WTC11 (cell line): ENCODE measurements at regions not wholly inside any gene's neighbourhood (a gene's known extent, or its start where the extent isn't known, plus 50 kb on each side); places are given as distances from the start of the nearest gene placed in this dataset.

Source experiments
- CREB1 ChIP-seq: sonication (generic); formaldehyde crosslinking; IDR thresholded peaks from 2 replicates; pipeline ENCODE4 v1.8.0; 2023; ENCODE audit warnings: mild to moderate bottlenecking, missing genetic modification reagents
- CREM ChIP-seq: sonication (generic); formaldehyde crosslinking; IDR thresholded peaks from 2 replicates; pipeline ENCODE4 v1.8.1; 2022; ENCODE audit warnings: mild to moderate bottlenecking, missing genetic modification reagents, moderate library complexity
- ELF4 ChIP-seq: sonication (generic); formaldehyde crosslinking; IDR thresholded peaks from 2 replicates; pipeline ENCODE4 v1.8.1; 2022; ENCODE audit warnings: low read depth, mild to moderate bottlenecking, moderate library complexity, missing genetic modification reagents
- GABPB1 ChIP-seq: sonication (generic); formaldehyde crosslinking; IDR thresholded peaks from 2 replicates; pipeline ENCODE4 v1.8.1; 2023; ENCODE audit warnings: mild to moderate bottlenecking, missing genetic modification reagents
- NR3C1 ChIP-seq: sonication (generic); formaldehyde crosslinking; conservative IDR thresholded peaks from 2 replicates; pipeline ENCODE4 v1.8.1; 2023; ENCODE audit warnings: low read depth, mild to moderate bottlenecking, missing genetic modification reagents
- OVOL2 ChIP-seq: fragments of 250-450 bp; sonication (Bioruptor Pico); IDR thresholded peaks from 2 replicates; pipeline ENCODE4 v1.9.0; 2021; ENCODE audit warnings: mild to moderate bottlenecking, borderline replicate concordance
- RORB ChIP-seq: fragments of 250-450 bp; sonication (Bioruptor Pico); IDR thresholded peaks from 2 replicates; pipeline ENCODE4 v1.9.0; 2021; ENCODE audit warnings: mild to moderate bottlenecking
- SMAD3 ChIP-seq: sonication (generic); formaldehyde crosslinking; IDR thresholded peaks from 2 replicates; pipeline ENCODE4 v1.8.0; 2022; ENCODE audit warnings: missing genetic modification reagents, mild to moderate bottlenecking, borderline replicate concordance
- TEAD4 ChIP-seq: sonication (generic); formaldehyde crosslinking; IDR thresholded peaks from 2 replicates; pipeline ENCODE4 v1.8.0; 2022; ENCODE audit warnings: mild to moderate bottlenecking, missing genetic modification reagents
- ZNF263 ChIP-seq: sonication (generic); formaldehyde crosslinking; IDR thresholded peaks from 2 replicates; pipeline ENCODE4 v1.8.1; 2022; ENCODE audit warnings: low read depth, mild to moderate bottlenecking, moderate library complexity, missing genetic modification reagents
- ZNF317 ChIP-seq: sonication (generic); formaldehyde crosslinking; IDR thresholded peaks from 2 replicates; pipeline ENCODE4 v1.8.1; 2023; ENCODE audit warnings: low read depth, mild to moderate bottlenecking, moderate library complexity, missing genetic modification reagents, borderline replicate concordance
- ZNF396 ChIP-seq: fragments of 250-450 bp; sonication (Bioruptor Pico); IDR thresholded peaks from 2 replicates; pipeline ENCODE4 v1.8.0; 2021; ENCODE audit warnings: mild to moderate bottlenecking, moderate library complexity, borderline replicate concordance
- ZNF671 ChIP-seq: fragments of 250-450 bp; sonication (Bioruptor Pico); IDR thresholded peaks from 2 replicates; pipeline ENCODE4 v1.8.0; 2021; ENCODE audit warnings: mild to moderate bottlenecking
- TF ChIP-seq, protein P1 (sequence below): fragments of 250-450 bp; sonication (Bioruptor Pico); IDR thresholded peaks from 2 replicates; pipeline ENCODE4 v1.9.0; 2021; ENCODE audit warnings: mild to moderate bottlenecking
- TF ChIP-seq, protein P2 (sequence below): sonication (generic); formaldehyde crosslinking; IDR thresholded peaks from 2 replicates; pipeline ENCODE4 v1.8.0; 2022; ENCODE audit warnings: mild to moderate bottlenecking, missing genetic modification reagents
- TF ChIP-seq, protein P3 (sequence below): sonication (generic); formaldehyde crosslinking; IDR thresholded peaks from 2 replicates; pipeline ENCODE4 v1.8.1; 2022; ENCODE audit warnings: mild to moderate bottlenecking, missing genetic modification reagents, moderate library complexity, borderline replicate concordance
- TF ChIP-seq, protein P4 (sequence below): fragments of 250-450 bp; sonication (Bioruptor Pico); IDR thresholded peaks from 2 replicates; pipeline ENCODE4 v1.8.0; 2021; ENCODE audit warnings: mild to moderate bottlenecking
- TF ChIP-seq, protein P5 (sequence below): sonication (generic); formaldehyde crosslinking; IDR thresholded peaks from 2 replicates; pipeline ENCODE4 v1.8.1; 2023; ENCODE audit warnings: mild to moderate bottlenecking, missing genetic modification reagents, moderate library complexity
- TF ChIP-seq, protein P6 (sequence below): sonication (generic); formaldehyde crosslinking; IDR thresholded peaks from 2 replicates; pipeline ENCODE4 v1.8.0; 2022; ENCODE audit warnings: mild to moderate bottlenecking, missing genetic modification reagents
- TF ChIP-seq, protein P7 (sequence below): sonication (generic); formaldehyde crosslinking; IDR thresholded peaks from 2 replicates; pipeline ENCODE4 v1.8.0; 2023; ENCODE audit warnings: missing genetic modification reagents
- TF ChIP-seq, protein P8 (sequence below): fragments of 200-600 bp; IDR thresholded peaks from 2 replicates; pipeline ENCODE4 v1.8.0; 2022; ENCODE audit warnings: antibody characterized with exemption
- TF ChIP-seq, protein P9 (sequence below): sonication (generic); formaldehyde crosslinking; IDR thresholded peaks from 2 replicates; pipeline ENCODE4 v1.8.0; 2022; ENCODE audit warnings: mild to moderate bottlenecking, missing genetic modification reagents
- TF ChIP-seq, protein P10 (sequence below): sonication (generic); formaldehyde crosslinking; IDR thresholded peaks from 2 replicates; pipeline ENCODE4 v1.8.1; 2023; ENCODE audit warnings: mild to moderate bottlenecking, missing genetic modification reagents, moderate library complexity
- TF ChIP-seq, protein P11 (sequence below): sonication (generic); formaldehyde crosslinking; IDR thresholded peaks from 2 replicates; pipeline ENCODE4 v1.8.1; 2023; ENCODE audit warnings: mild to moderate bottlenecking, missing genetic modification reagents

DNA sequence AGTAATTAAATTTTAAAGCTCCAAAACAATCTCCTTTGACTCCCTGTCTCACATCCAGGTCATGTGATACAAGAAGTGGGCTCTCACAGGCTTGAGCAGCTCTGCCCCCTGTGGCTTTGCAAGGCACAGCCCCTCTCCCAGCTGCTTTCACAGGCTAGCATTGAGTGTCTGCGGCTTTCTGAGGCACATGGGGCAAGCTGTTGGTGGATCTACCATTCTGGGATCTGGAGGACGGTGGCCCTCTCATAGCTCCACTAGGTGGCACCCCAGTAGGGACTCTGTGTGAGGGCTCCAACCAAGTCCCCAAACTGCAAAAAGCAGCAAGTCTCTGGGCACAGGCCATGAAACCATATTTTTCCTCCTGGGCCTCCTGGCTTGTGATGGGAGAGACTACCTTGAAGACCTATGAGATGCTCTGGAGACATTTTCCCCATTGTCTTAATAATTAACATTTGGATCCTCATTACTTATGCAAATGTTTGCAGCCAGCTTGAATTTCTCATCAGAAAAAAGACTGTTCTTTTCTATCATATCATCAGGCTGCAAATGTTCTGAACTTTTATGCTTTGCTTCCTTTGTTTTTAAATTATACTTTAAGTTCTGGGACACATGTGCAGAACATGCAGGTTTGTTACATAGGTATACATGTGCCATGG is 554.1 kb upstream of the OLFM3 start (continued):
- TF ChIP-seq, protein P1, sequence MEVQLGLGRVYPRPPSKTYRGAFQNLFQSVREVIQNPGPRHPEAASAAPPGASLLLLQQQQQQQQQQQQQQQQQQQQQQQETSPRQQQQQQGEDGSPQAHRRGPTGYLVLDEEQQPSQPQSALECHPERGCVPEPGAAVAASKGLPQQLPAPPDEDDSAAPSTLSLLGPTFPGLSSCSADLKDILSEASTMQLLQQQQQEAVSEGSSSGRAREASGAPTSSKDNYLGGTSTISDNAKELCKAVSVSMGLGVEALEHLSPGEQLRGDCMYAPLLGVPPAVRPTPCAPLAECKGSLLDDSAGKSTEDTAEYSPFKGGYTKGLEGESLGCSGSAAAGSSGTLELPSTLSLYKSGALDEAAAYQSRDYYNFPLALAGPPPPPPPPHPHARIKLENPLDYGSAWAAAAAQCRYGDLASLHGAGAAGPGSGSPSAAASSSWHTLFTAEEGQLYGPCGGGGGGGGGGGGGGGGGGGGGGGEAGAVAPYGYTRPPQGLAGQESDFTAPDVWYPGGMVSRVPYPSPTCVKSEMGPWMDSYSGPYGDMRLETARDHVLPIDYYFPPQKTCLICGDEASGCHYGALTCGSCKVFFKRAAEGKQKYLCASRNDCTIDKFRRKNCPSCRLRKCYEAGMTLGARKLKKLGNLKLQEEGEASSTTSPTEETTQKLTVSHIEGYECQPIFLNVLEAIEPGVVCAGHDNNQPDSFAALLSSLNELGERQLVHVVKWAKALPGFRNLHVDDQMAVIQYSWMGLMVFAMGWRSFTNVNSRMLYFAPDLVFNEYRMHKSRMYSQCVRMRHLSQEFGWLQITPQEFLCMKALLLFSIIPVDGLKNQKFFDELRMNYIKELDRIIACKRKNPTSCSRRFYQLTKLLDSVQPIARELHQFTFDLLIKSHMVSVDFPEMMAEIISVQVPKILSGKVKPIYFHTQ (CRISPR knock-in tag) = no peak
- TF ChIP-seq SMAD3 = no peak
- TF ChIP-seq NR3C1 = no peak
- TF ChIP-seq, protein P2, sequence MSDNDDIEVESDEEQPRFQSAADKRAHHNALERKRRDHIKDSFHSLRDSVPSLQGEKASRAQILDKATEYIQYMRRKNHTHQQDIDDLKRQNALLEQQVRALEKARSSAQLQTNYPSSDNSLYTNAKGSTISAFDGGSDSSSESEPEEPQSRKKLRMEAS (CRISPR knock-in tag) = peak; percentile 35; the same call in 1 of the 2 replicates
- TF ChIP-seq TEAD4 = no peak
- no peak for TF ChIP-seq OVOL2 (CRISPR knock-in tag)
- TF ChIP-seq, protein P3, sequence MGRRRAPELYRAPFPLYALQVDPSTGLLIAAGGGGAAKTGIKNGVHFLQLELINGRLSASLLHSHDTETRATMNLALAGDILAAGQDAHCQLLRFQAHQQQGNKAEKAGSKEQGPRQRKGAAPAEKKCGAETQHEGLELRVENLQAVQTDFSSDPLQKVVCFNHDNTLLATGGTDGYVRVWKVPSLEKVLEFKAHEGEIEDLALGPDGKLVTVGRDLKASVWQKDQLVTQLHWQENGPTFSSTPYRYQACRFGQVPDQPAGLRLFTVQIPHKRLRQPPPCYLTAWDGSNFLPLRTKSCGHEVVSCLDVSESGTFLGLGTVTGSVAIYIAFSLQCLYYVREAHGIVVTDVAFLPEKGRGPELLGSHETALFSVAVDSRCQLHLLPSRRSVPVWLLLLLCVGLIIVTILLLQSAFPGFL (CRISPR knock-in tag) = no peak
- TF ChIP-seq, protein P4, sequence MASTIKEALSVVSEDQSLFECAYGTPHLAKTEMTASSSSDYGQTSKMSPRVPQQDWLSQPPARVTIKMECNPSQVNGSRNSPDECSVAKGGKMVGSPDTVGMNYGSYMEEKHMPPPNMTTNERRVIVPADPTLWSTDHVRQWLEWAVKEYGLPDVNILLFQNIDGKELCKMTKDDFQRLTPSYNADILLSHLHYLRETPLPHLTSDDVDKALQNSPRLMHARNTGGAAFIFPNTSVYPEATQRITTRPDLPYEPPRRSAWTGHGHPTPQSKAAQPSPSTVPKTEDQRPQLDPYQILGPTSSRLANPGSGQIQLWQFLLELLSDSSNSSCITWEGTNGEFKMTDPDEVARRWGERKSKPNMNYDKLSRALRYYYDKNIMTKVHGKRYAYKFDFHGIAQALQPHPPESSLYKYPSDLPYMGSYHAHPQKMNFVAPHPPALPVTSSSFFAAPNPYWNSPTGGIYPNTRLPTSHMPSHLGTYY (CRISPR knock-in tag) = no peak
- TF ChIP-seq ZNF317 (CRISPR knock-in tag) = peak; percentile 58; the same call in 1 of the 2 replicates
- TF ChIP-seq, protein P5, sequence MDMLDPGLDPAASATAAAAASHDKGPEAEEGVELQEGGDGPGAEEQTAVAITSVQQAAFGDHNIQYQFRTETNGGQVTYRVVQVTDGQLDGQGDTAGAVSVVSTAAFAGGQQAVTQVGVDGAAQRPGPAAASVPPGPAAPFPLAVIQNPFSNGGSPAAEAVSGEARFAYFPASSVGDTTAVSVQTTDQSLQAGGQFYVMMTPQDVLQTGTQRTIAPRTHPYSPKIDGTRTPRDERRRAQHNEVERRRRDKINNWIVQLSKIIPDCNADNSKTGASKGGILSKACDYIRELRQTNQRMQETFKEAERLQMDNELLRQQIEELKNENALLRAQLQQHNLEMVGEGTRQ = peak; percentile 70
- no peak for TF ChIP-seq ELF4 (CRISPR knock-in tag)
- TF ChIP-seq, protein P6, sequence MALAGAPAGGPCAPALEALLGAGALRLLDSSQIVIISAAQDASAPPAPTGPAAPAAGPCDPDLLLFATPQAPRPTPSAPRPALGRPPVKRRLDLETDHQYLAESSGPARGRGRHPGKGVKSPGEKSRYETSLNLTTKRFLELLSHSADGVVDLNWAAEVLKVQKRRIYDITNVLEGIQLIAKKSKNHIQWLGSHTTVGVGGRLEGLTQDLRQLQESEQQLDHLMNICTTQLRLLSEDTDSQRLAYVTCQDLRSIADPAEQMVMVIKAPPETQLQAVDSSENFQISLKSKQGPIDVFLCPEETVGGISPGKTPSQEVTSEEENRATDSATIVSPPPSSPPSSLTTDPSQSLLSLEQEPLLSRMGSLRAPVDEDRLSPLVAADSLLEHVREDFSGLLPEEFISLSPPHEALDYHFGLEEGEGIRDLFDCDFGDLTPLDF (CRISPR knock-in tag) = no peak
- no peak for TF ChIP-seq CREB1 (CRISPR knock-in tag)
- TF ChIP-seq, protein P7, sequence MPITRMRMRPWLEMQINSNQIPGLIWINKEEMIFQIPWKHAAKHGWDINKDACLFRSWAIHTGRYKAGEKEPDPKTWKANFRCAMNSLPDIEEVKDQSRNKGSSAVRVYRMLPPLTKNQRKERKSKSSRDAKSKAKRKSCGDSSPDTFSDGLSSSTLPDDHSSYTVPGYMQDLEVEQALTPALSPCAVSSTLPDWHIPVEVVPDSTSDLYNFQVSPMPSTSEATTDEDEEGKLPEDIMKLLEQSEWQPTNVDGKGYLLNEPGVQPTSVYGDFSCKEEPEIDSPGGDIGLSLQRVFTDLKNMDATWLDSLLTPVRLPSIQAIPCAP (CRISPR knock-in tag) = no peak
- TF ChIP-seq, protein P8, sequence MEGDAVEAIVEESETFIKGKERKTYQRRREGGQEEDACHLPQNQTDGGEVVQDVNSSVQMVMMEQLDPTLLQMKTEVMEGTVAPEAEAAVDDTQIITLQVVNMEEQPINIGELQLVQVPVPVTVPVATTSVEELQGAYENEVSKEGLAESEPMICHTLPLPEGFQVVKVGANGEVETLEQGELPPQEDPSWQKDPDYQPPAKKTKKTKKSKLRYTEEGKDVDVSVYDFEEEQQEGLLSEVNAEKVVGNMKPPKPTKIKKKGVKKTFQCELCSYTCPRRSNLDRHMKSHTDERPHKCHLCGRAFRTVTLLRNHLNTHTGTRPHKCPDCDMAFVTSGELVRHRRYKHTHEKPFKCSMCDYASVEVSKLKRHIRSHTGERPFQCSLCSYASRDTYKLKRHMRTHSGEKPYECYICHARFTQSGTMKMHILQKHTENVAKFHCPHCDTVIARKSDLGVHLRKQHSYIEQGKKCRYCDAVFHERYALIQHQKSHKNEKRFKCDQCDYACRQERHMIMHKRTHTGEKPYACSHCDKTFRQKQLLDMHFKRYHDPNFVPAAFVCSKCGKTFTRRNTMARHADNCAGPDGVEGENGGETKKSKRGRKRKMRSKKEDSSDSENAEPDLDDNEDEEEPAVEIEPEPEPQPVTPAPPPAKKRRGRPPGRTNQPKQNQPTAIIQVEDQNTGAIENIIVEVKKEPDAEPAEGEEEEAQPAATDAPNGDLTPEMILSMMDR = peak; percentile 52
- TF ChIP-seq ZNF263 = no peak
- TF ChIP-seq RORB = no peak
- no peak for TF ChIP-seq CREM (CRISPR knock-in tag)
- TF ChIP-seq, protein P9, sequence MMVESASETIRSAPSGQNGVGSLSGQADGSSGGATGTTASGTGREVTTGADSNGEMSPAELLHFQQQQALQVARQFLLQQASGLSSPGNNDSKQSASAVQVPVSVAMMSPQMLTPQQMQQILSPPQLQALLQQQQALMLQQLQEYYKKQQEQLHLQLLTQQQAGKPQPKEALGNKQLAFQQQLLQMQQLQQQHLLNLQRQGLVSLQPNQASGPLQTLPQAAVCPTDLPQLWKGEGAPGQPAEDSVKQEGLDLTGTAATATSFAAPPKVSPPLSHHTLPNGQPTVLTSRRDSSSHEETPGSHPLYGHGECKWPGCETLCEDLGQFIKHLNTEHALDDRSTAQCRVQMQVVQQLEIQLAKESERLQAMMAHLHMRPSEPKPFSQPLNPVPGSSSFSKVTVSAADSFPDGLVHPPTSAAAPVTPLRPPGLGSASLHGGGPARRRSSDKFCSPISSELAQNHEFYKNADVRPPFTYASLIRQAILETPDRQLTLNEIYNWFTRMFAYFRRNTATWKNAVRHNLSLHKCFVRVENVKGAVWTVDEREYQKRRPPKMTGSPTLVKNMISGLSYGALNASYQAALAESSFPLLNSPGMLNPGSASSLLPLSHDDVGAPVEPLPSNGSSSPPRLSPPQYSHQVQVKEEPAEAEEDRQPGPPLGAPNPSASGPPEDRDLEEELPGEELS (CRISPR knock-in tag) = no peak
- TF ChIP-seq, protein P10, sequence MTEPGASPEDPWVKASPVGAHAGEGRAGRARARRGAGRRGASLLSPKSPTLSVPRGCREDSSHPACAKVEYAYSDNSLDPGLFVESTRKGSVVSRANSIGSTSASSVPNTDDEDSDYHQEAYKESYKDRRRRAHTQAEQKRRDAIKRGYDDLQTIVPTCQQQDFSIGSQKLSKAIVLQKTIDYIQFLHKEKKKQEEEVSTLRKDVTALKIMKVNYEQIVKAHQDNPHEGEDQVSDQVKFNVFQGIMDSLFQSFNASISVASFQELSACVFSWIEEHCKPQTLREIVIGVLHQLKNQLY (CRISPR knock-in tag) = no peak
- peak; percentile 10; the same call in 1 of the 2 replicates for TF ChIP-seq ZNF396 (CRISPR knock-in tag)
- TF ChIP-seq, protein P11, sequence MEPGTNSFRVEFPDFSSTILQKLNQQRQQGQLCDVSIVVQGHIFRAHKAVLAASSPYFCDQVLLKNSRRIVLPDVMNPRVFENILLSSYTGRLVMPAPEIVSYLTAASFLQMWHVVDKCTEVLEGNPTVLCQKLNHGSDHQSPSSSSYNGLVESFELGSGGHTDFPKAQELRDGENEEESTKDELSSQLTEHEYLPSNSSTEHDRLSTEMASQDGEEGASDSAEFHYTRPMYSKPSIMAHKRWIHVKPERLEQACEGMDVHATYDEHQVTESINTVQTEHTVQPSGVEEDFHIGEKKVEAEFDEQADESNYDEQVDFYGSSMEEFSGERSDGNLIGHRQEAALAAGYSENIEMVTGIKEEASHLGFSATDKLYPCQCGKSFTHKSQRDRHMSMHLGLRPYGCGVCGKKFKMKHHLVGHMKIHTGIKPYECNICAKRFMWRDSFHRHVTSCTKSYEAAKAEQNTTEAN (CRISPR knock-in tag) = no peak
- TF ChIP-seq ZNF671 (CRISPR knock-in tag) = 0 out of 2 replicates have a peak, but pooled peaks have one; percentile 20
- no peak for TF ChIP-seq GABPB1
